H9 (cell line): ENCODE measurements at regions not wholly inside any gene's neighbourhood (a gene's known extent, or its start where the extent isn't known, plus 50 kb on each side); places are given as distances from the start of the nearest gene placed in this dataset.

Experiments used
- DNase-seq: peaks from one replicate; pipeline ENCODE4 v3.0.0-alpha.2; 2017
- H2AFZ ChIP-seq: one replicate; pipeline ENCODE4 v1.6.1; 2013; ENCODE audit warnings: mild to moderate bottlenecking, low read length, control low read depth, moderate library complexity
- H2AK5ac ChIP-seq: 2 replicates; pipeline ENCODE4 v1.6.1; 2013; ENCODE audit warnings: low read length, control low read depth, mixed read lengths; ENCODE audit not compliant: insufficient read length
- H2BK120ac ChIP-seq: one replicate; pipeline ENCODE4 v1.6.1; 2013; ENCODE audit warnings: low read depth, mild to moderate bottlenecking, low read length, control low read depth, inconsistent platforms; ENCODE audit not compliant: poor library complexity, severe bottlenecking
- H2BK12ac ChIP-seq: 2 replicates; pipeline ENCODE4 v1.6.1; 2013; ENCODE audit warnings: low read length, control low read depth, mixed read lengths, low read depth; ENCODE audit not compliant: insufficient read length
- H2BK15ac ChIP-seq: 2 replicates; pipeline ENCODE4 v1.6.1; 2013; ENCODE audit warnings: low read depth, low read length, control low read depth
- H2BK20ac ChIP-seq: one replicate; pipeline ENCODE4 v1.6.1; 2013; ENCODE audit warnings: low read depth, mild to moderate bottlenecking, low read length, control low read depth, inconsistent platforms; ENCODE audit not compliant: poor library complexity, severe bottlenecking
- H2BK5ac ChIP-seq: 2 replicates; pipeline ENCODE4 v1.6.1; 2013; ENCODE audit warnings: low read length, control low read depth, mixed read lengths; ENCODE audit not compliant: insufficient read length
- H3K14ac ChIP-seq: 2 replicates; pipeline ENCODE4 v1.6.1; 2013; ENCODE audit warnings: low read length, control low read depth; ENCODE audit not compliant: insufficient read depth
- H3K18ac ChIP-seq: 2 replicates; pipeline ENCODE4 v1.6.1; 2013; ENCODE audit warnings: low read depth, mild to moderate bottlenecking, mixed read lengths, low read length, control low read depth; ENCODE audit not compliant: insufficient read length
- H3K23ac ChIP-seq: 2 replicates; pipeline ENCODE4 v1.6.1; 2013; ENCODE audit warnings: low read length, control low read depth, mixed read lengths, low read depth; ENCODE audit not compliant: insufficient read length
- H3K23me2 ChIP-seq: 2 replicates; pipeline ENCODE4 v1.6.1; 2013; ENCODE audit warnings: low read depth, mild to moderate bottlenecking, mixed read lengths, low read length, control low read depth; ENCODE audit not compliant: insufficient read length, poor library complexity, severe bottlenecking
- H3K27ac ChIP-seq: 2 replicates; pipeline ENCODE4 v1.5.1; 2013; ENCODE audit warnings: low read length, control low read depth, mixed read lengths, low read depth; ENCODE audit not compliant: insufficient read length
- H3K27me3 ChIP-seq: 2 replicates; pipeline ENCODE4 v1.6.1; 2013; ENCODE audit warnings: low read length, control low read depth, inconsistent platforms; ENCODE audit not compliant: insufficient read depth
- H3K4ac ChIP-seq: 2 replicates; pipeline ENCODE4 v1.6.1; 2013; ENCODE audit warnings: low read depth, mild to moderate bottlenecking, control low read depth, inconsistent platforms, low read length, moderate library complexity
- H3K4me1 ChIP-seq: 2 replicates; pipeline ENCODE4 v1.6.1; 2013; ENCODE audit warnings: low read length, control low read depth, inconsistent platforms; ENCODE audit not compliant: insufficient read depth
- H3K4me2 ChIP-seq: 2 replicates; pipeline ENCODE4 v1.6.1; 2013; ENCODE audit warnings: low read length, control low read depth, mixed read lengths; ENCODE audit not compliant: insufficient read length, insufficient read depth
- H3K56ac ChIP-seq: 2 replicates; pipeline ENCODE4 v1.6.1; 2013; ENCODE audit warnings: low read depth, mild to moderate bottlenecking, mixed read lengths, low read length, control low read depth; ENCODE audit not compliant: insufficient read length
- H3K79me1 ChIP-seq: 2 replicates; pipeline ENCODE4 v1.6.1; 2013; ENCODE audit warnings: low read depth, mild to moderate bottlenecking, moderate library complexity, low read length, control low read depth, inconsistent platforms; ENCODE audit not compliant: insufficient read depth, poor library complexity, severe bottlenecking
- H3K79me2 ChIP-seq: 2 replicates; pipeline ENCODE4 v1.6.1; 2013; ENCODE audit warnings: low read length, control low read depth, inconsistent platforms; ENCODE audit not compliant: insufficient read depth
- H3K9ac ChIP-seq: 2 replicates; pipeline ENCODE4 v1.6.1; 2013; ENCODE audit warnings: low read length, control low read depth, mixed read lengths; ENCODE audit not compliant: insufficient read length; ENCODE audit errors: extremely low read depth
- H3K9me3 ChIP-seq: one replicate; pipeline ENCODE4 v1.6.1; 2013; ENCODE audit warnings: low read depth, low read length, inconsistent platforms; ENCODE audit not compliant: control insufficient read depth
- H3T11ph ChIP-seq: one replicate; pipeline ENCODE4 v1.6.1; 2013; ENCODE audit warnings: mild to moderate bottlenecking, low read length, control low read depth, inconsistent platforms
- H4K20me1 ChIP-seq: one replicate; pipeline ENCODE4 v1.6.1; 2013; ENCODE audit not compliant: control insufficient read depth, insufficient read length, insufficient read depth
- H4K5ac ChIP-seq: 2 replicates; pipeline ENCODE4 v1.6.1; 2013; ENCODE audit warnings: low read depth, mild to moderate bottlenecking, mixed read lengths, low read length, control low read depth; ENCODE audit not compliant: insufficient read length
- H4K8ac ChIP-seq: replicated peaks from 2 replicates; pipeline ENCODE4 v1.6.1; 2013; ENCODE audit warnings: low read length, control low read depth, mixed read lengths, low read depth; ENCODE audit not compliant: insufficient read length
- H4K91ac ChIP-seq: 2 replicates; pipeline ENCODE4 v1.6.1; 2013; ENCODE audit warnings: low read depth, mild to moderate bottlenecking, moderate library complexity, mixed read lengths, low read length, control low read depth; ENCODE audit not compliant: insufficient read length
- H3K27ac Mint-ChIP-seq, 3 experiments: 2 replicates in 2 of 3; 3 replicates in 1 of 3; pipeline ENCODE4 v1.8.0; 2020 to 2021; ENCODE audit warnings: mixed read lengths in 3 of 3, mild to moderate bottlenecking in 1 of 3, moderate library complexity in 1 of 3
- H3K27me3 Mint-ChIP-seq: 2 replicates; pipeline ENCODE4 v1.8.0; 2021; ENCODE audit warnings: low read depth, mild to moderate bottlenecking, moderate library complexity, mixed read lengths
- H3K36me3 Mint-ChIP-seq, 3 experiments: 2 replicates in 2 of 3; 3 replicates in 1 of 3; pipeline ENCODE4 v1.8.0; 2020 to 2021; ENCODE audit warnings: low read depth in 3 of 3, mixed read lengths in 3 of 3; ENCODE audit not compliant: insufficient read depth in 1 of 3
- H3K4me1 Mint-ChIP-seq, 2 experiments: 2 replicates each; pipeline ENCODE4 v1.8.0; 2020; ENCODE audit warnings: mixed read lengths in 2 of 2
- H3K4me3 Mint-ChIP-seq, 2 experiments: 2 replicates in 1 of 2; 3 replicates in 1 of 2; pipeline ENCODE4 v1.8.0; 2020 to 2021; ENCODE audit warnings: mild to moderate bottlenecking in 2 of 2, mixed read lengths in 2 of 2, moderate library complexity in 1 of 2
- H3K9me3 Mint-ChIP-seq, 2 experiments: 2 replicates in 1 of 2; 3 replicates in 1 of 2; pipeline ENCODE4 v1.8.0; 2020; ENCODE audit warnings: mild to moderate bottlenecking in 2 of 2, mixed read lengths in 2 of 2, moderate library complexity in 1 of 2
- CTCF ChIP-seq: fragments of 200-600 bp; sonication (generic); conservative IDR thresholded peaks from 3 replicates; pipeline ENCODE4 v1.8.0; 2021; ENCODE audit warnings: antibody characterized with exemption, mild to moderate bottlenecking
- WGBS: extraction: QIAGEN DNeasy Blood & Tissue Kit; methylation state at CpG from one replicate; pipeline ENCODE4 v1.1.7; 2013; ENCODE audit warnings: missing lambda C conversion rate, low lambda C conversion rate, mixed read lengths; ENCODE audit not compliant: insufficient read length; ENCODE audit errors: extremely low coverage; 5-methylcytosine and 5-hydroxymethylcytosine counted together

GRCh38 chr7:69049326-69049725 lies 548.9 kb upstream of the AUTS2 start:
- H3K4me3 Mint-ChIP-seq = no peak overlapping the region
- H3K56ac ChIP-seq = no peak overlapping the region
- H3K18ac ChIP-seq = no peak overlapping the region
- H2AK5ac ChIP-seq = no peak overlapping the region
- H3K27me3 Mint-ChIP-seq = no peaks in the 10 kb centered on the region; the same call in 1 of the 2 replicates
- peaks cover 8 to 11% of the 10 kb centered on the region in 2 experiments; a peak in 4 of 5 replicates for H3K9me3 Mint-ChIP-seq
- no peak overlapping the region for H2BK120ac ChIP-seq
- no peak overlapping the region for H4K5ac ChIP-seq
- H2BK5ac ChIP-seq = no peak overlapping the region
- H2BK12ac ChIP-seq = no peak overlapping the region
- H2BK15ac ChIP-seq = no peak overlapping the region
- DNase-seq = no peak
- no peak overlapping the region for H3K14ac ChIP-seq
- no CpG with 5 or more reads among the region's 5 CpGs for whole genome bisulfite sequencing
- H3K9me3 ChIP-seq = no peaks in the 10 kb centered on the region
- H3K79me2 ChIP-seq = no peaks in the 10 kb centered on the region
- no peak overlapping the region for H2BK20ac ChIP-seq
- no peaks in the 10 kb centered on the region for H4K20me1 ChIP-seq
- H3K4ac ChIP-seq = no peak overlapping the region
- no peaks in the 10 kb centered on the region for H3K79me1 ChIP-seq
- no peak overlapping the region for H3K27ac Mint-ChIP-seq
- H3K27ac ChIP-seq = no peak overlapping the region
- no peak overlapping the region for H3K9ac ChIP-seq
- H3K27me3 ChIP-seq = no peaks in the 10 kb centered on the region
- H2AFZ ChIP-seq = no peak overlapping the region
- H3K23ac ChIP-seq = no peak overlapping the region
- no peaks in the 10 kb centered on the region for H3K4me1 ChIP-seq
- H3T11ph ChIP-seq = no peak overlapping the region
- peaks cover 2 to 10% (median 5%) of the 10 kb centered on the region in 3 experiments; a peak in 5 of 7 replicates for H3K36me3 Mint-ChIP-seq
- no peak overlapping the region for H4K8ac ChIP-seq
- H3K4me1 Mint-ChIP-seq = peaks cover 9 to 10% of the 10 kb centered on the region in 2 experiments
- H3K23me2 ChIP-seq = no peaks in the 10 kb centered on the region
- H4K91ac ChIP-seq = no peak overlapping the region
- no peak for TF ChIP-seq CTCF
- H3K4me2 ChIP-seq = no peak overlapping the region
